ENCODE measurements at regions not wholly inside any gene's neighbourhood (a gene's known extent, or its start where the extent isn't known, plus 50 kb on each side); places are given as distances from the start of the nearest gene placed in this dataset.

GRCh38 chr13:42696191-42696590 is 85.2 kb upstream of the FAM216B start:
- no peak for TF ChIP-seq CTCF (IDR thresholded peaks at IDR 0.05)
- TF ChIP-seq POLR2A (IDR thresholded peaks at IDR 0.05): no peak
- intact Hi-C loops (cut with DNase I; ENCODE audit: low total_unique reads): no loop called here
- no peak for DNase-seq (ENCODE audit: low spot score in 2 of 2)
- H3K4me3 ChIP-seq (ENCODE audit: low read depth, poor library complexity, severe bottlenecking): no peak overlapping the region
- 27 to 36% methylated on average over 4 of the region's 4 CpGs for WGBS, 2 donors

GRCh38 chr13:42699912-42700311 is 81.5 kb upstream of the FAM216B start:
- intact Hi-C loops (cut with DNase I; ENCODE audit: low total_unique reads): no loop called here
- no peak for DNase-seq (ENCODE audit: low spot score in 2 of 2)
- no peak for TF ChIP-seq POLR2A (IDR thresholded peaks at IDR 0.05)
- no peak for TF ChIP-seq CTCF (IDR thresholded peaks at IDR 0.05)
- no peak overlapping the region for H3K4me3 ChIP-seq (ENCODE audit: low read depth, poor library complexity, severe bottlenecking)
- 57 to 69% methylated on average over 6 of the region's 6 CpGs for WGBS, 2 donors

GRCh38 chr13:42702716-42703115 is 78.7 kb upstream of the FAM216B start:
- DNase-seq (ENCODE audit: low spot score in 2 of 2): no peak
- no peak overlapping the region for H3K4me3 ChIP-seq (ENCODE audit: low read depth, poor library complexity, severe bottlenecking)
- TF ChIP-seq CTCF (IDR thresholded peaks at IDR 0.05) (no peak), POLR2A (IDR thresholded peaks at IDR 0.05) (no peak)
- 42 to 51% methylated on average over 2 of the region's 2 CpGs for WGBS, 2 donors
- intact Hi-C loops (cut with DNase I; ENCODE audit: low total_unique reads): no loop called here

GRCh38 chr13:42703740-42704139 is 77.6 kb upstream of the FAM216B start:
- no peak overlapping the region for H3K4me3 ChIP-seq (ENCODE audit: low read depth, poor library complexity, severe bottlenecking)
- intact Hi-C loops (cut with DNase I; ENCODE audit: low total_unique reads): no loop called here
- no peak for DNase-seq (ENCODE audit: low spot score in 2 of 2)
- TF ChIP-seq CTCF (IDR thresholded peaks at IDR 0.05) (no peak), POLR2A (IDR thresholded peaks at IDR 0.05) (no peak)

- intact Hi-C loops (cut with DNase I; ENCODE audit: low total_unique reads): no loop called here
These were observed 75.1 kb upstream of the FAM216B start for GRCh38 chr13:42706286-42706685.

More at GRCh38 chr13:42706286-42706685, 75.1 kb upstream of the FAM216B start:
- DNase-seq (ENCODE audit: low spot score in 2 of 2): no peak
- WGBS, 2 donors: 62 to 67% methylated on average over 3 of the region's 3 CpGs
- no peak overlapping the region for H3K4me3 ChIP-seq (ENCODE audit: low read depth, poor library complexity, severe bottlenecking)
- TF ChIP-seq POLR2A (IDR thresholded peaks at IDR 0.05) (no peak), CTCF (IDR thresholded peaks at IDR 0.05) (no peak)

Measured in lower leg skin (tissue), 4 donors.